Posterior cingulate gyrus (tissue), 11 donors: ENCODE measurements at regions not wholly inside any gene's neighbourhood (a gene's known extent, or its start where the extent isn't known, plus 50 kb on each side); places are given as distances from the start of the nearest gene placed in this dataset.
"Not testable (repeated sequence)": the region's sequence is repeated elsewhere in the genome, so short reads cannot be mapped to it uniquely, and the experiment has no call there.

ENCODE experiments used
- DNase-seq, 10 donors: peaks; one replicate each; pipeline versions ENCODE4 v3.0.0 to v3.0.0-alpha.2; 2020 to 2021; ENCODE audit warnings: mixed read lengths in 3 of 10
- intact Hi-C: fragments of 100-400 bp; cut with DNase I; formaldehyde crosslinking; loops from one replicate; pipeline ENCODE4 v1.15.1; 2023

DNA sequence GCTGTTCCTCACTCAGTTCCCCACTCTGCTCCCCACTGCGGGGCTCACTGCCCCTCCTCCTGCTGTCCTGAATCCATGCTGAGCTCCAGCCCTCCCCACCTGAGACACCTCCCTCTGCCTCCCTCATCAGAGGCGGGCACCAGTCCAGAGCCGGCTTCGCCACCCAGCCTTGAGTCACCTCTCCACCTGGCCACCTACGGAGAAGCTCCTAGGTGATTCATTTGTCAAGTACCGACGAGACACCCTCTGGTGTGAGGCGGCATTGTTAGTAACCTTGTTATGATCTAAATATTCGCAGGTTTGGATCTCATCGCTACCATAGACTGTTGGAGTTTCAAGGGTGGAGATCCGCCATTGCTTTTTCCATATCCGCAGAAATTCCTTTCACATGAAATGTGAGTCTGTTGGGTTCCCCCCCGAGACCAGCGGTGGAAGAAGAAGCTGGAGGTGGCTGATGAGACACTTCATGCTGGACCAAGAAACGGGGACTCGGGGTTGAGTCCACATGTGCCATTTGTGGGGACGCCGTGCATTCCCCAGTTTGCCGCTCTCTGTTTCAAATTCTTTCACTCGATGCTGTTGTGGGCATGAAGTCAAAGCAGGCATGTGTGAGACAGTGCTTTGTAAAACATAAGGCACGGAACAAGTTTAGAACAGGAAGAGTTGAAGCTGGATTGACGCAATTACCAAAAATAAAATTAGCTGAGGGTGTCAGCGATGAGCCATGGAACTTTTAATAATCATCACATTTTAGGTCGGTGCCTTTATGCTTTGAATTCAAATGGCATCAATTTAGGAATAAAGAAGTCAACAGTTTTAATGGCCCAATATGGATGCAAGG lies 259.8 kb upstream of the HDAC4 start:
- peak in 1 of 10 donors; percentile 77 for DNase-seq

DNA sequence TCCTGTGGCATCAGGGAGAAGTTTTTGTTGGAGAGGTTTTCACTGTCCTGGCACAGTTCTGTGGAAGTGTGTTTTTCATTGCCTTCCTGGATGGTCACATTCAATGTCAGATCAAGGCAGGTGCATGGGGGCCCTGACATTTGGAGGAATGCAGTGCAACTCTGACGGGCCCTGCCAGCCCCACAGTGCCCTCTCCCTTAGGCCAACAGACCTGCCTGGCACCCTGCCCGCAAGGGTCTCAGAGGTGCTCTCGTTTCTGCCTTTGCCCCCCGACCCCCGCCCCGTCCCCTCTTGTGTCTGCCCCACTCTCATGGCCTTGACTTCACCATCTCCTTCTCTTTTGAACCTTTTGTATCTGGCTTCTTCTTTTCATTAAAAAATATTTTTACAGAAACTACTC lies 257.2 kb upstream of the HDAC4 start:
- peak in 2 of 10 donors; percentile 30 to 68 for DNase-seq
- intact Hi-C loops, result no loop called here

More for the DNA sequence above, 259.8 kb upstream of the HDAC4 start:
- intact Hi-C loops, result no loop called here

DNA sequence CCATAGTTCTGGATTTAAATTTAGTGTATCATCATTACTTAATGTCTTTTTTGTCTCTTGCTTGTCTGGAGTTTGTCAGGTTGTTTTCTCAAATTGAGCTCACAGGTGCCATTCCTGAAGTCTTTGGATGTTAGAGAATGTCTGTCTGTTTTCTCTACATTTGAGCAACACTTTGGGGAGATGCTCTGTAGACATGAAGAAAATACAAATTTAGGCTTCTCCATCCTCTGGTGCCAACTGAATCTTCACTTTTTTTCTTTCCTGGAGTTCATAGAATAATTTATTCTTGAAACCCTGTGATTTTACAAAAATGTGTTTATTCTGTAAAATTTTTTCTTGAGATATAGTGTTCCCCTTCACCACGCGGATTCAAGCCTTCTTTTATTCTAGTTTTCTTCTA lies 256.4 kb upstream of the HDAC4 start:
- DNase-seq, result no peak
- intact Hi-C loops, result no loop called here

DNA sequence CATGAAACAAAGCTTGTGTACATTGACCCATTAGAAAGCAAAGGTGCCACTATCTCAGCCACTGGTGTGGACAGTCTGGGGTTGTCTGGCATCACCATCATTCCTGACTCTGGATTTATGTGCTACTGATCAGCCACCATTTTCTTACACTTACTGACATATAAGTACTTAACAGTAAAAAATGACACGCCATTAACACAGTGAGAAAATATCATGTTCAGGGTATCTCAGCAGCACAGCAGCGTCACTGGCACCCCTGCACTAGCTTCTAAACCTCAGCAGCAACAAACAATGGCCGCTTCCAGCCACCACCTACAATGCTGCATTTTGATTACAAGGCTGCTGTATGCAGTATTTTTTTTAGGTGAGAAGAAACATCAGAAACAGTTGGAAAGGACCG lies 253.4 kb upstream of the HDAC4 start:
- DNase-seq, result no peak
- intact Hi-C loops, result no loop called here

DNA sequence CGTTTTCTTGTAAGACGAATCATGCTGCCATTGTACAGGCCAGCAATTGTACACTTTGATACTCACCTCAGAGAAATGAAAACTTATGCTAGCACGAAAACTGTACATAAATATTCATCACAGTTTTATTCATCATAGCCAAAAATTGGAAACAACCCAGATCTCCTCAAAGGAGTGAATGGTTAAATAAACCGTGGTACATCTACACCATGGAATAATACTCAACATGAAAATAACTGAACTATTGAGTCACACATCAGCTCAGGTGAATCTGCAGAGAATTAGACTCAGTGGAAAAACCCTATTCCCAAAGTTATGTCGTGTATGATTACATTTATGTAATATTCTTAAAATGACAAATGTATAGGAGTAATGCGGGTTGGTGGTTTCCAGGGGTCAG lies 251.0 kb upstream of the HDAC4 start:
- intact Hi-C loops, result no loop called here
- no peak for DNase-seq

DNA sequence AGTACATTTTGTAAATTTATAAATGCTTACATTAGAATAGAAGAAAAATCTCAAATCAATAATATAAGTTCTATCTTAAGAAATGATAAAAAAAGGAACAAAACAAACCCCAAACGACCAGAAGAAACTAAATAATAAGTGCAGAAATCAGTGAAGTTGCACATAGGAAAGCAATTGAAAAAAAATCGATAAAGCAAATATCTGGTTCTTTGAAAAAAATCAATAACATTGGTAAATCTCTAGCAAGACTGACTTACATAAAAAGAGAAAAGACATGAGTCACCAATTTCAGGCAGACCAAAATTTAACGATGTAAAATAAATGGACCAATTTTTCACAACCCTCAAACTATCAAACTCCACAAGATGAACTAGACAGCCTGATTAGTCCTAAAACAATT lies 249.9 kb upstream of the HDAC4 start:
- no peak for DNase-seq
- intact Hi-C loops, result no loop called here

DNA sequence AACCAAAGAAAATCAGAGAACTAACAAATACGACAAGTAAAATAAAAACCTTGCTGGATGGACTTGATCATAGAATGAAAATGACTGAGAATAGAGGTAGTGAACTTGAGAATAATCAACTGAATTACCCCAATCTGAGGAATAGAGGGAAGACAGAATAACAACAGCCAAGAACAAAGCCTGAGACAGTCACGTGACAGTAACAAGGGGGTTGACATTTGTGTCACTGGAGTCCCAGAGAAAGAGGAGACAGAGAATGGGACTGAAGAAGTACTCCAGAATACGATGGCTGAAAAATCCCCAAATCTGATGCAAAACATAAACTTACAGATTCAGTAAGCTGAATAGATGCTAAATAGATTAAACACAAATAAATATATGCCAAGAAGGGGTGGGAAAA lies 248.5 kb upstream of the HDAC4 start:
- DNase-seq, result no peak
- intact Hi-C loops, result no loop called here

DNA sequence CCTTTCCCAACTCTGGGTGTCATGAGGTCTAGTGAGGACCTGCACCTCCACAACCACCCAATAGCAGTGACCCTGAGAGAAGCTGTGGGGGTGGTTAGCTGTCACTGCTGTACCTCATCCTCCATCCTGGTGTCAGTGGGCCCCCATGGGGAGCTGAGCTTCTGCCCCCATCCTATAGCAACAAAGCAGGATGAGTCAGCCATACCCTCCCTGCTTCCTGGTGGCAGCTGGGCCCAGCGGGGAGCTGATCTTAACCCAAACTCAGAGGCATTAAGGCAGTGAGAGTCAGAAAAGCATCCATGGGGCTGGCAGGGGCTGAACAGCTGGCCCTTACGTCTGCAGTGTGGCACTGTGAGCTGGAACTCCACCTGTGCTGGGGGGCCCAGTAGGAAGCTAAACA lies 247.8 kb upstream of the HDAC4 start:
- intact Hi-C loops, result no loop called here
- DNase-seq, result peak in 1 of 10 donors; percentile 43

DNA sequence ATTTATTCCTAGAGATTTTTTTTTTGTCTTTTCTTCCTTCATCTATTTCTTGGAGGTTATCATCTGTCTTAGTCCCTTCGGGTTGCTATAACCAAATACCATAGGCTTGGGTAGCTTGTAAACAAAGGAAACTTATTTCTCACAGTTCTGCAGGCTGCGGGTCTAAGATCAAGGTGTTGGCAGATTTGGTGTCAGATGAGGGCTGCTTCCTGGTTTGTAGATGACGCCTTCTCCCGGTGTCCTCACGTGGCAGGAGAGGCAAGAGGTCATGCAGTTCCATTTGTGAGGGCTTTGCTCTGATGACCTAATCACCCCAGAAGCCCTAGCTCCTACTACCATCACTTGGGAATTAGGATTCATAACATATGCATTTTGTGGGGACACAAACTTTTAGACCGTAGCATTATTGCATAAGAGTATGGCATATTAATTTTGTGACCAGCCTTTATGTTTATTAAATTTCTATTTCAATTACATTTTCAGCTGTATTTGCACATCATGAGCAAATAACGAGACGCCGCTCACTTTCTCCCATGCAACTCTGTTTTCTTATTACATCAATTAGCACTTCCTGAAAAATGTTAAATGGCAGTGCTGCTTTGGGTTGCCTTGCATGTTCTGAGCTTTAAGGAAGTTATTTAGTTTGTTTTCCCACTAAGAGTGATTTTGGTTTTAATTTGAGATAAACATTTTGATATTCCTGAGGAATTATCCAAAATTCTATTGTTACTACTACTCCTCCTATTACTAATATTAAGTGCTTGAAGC lies 246.4 kb upstream of the HDAC4 start:
- intact Hi-C loops, result no loop called here
- no peak for DNase-seq

DNA sequence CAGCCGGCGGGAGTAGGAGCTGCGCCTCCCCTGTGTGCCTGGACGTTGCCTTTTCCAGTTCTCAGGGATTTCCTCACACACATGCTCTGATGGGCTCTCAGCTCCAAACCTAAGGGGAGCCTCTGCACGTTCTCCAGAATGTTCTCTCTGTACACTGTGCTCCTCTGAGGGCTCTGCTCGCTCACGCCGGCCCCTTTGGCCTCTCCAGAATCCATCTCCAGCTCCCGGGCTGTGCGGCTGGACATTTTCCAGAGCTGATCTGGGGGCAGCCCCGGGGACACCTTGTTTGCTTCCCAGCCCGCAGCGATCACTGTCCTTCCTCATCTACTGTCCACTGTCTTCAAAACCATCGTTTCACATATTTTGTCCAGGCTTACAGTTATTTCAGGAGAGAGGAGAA lies 245.4 kb upstream of the HDAC4 start:
- peak in 1 of 10 donors; percentile 53 for DNase-seq
- intact Hi-C loops, result no loop called here

DNA sequence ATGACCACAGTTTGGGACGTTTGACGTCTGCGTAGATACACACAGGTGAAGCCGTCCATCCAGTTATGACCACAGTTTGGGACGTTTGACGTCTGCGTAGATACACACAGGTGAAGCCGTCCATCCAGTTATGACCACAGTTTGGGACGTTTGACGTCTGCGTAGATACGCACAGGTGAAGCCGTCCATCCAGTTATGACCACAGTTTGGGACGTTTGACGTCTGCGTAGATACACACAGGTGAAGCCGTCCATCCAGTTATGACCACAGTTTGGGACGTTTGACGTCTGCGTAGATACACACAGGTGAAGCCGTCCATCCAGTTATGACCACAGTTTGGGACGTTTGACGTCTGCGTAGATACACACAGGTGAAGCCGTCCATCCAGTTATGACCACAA lies 243.8 kb upstream of the HDAC4 start:
- DNase-seq, intact Hi-C loops: not testable (repeated sequence)

DNA sequence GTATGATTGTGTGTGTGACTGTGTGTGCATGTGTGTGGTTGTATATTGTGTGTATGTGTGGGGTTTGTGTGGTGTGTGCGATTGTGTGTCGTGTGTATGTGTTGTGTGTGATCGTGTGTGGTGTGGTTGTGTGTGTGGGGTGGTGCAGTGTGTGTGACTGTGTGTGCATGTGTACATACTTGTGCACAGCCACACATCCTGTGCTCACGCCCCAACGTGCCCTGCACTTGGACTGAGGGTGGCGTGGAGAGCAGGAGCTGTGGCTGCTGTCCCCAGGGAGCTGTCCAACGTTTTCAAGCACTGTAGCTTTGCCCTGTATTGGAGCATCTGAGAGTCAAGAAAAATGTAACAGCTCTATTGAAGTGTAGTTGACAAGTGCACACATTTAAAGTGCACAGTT lies 243.2 kb upstream of the HDAC4 start:
- DNase-seq, result no peak
- intact Hi-C loops, result no loop called here

DNA sequence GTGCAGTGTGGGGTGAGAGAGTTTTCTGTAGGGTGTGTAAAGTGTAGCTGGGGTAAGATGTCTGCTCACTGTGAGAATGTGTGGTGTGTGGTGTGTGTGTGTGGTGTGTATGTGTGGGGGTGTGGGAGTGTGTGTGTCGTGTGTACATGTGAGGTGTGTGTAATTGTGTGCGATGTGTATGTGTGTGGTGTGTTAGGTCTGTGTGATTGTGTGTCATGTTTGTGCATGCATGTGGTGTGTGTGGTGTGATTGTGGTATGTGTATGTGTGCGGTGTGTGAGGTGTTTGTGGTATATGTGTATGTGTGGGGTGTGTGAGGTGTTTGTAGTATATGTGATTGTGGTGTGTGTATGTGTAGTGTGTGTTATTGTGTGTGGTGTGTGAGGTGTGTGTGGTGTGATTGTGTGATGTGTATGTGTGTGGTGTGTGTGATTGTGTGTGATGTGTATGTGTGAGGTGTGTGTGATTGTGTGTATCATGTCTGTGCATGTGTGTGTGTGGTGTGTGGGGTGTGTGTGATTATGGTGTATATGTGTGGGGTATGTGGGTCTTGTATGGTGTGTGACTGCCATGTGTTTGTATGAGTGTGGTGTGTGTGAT lies 241.7 kb upstream of the HDAC4 start:
- DNase-seq, result no peak
- intact Hi-C loops, result no loop called here

DNA sequence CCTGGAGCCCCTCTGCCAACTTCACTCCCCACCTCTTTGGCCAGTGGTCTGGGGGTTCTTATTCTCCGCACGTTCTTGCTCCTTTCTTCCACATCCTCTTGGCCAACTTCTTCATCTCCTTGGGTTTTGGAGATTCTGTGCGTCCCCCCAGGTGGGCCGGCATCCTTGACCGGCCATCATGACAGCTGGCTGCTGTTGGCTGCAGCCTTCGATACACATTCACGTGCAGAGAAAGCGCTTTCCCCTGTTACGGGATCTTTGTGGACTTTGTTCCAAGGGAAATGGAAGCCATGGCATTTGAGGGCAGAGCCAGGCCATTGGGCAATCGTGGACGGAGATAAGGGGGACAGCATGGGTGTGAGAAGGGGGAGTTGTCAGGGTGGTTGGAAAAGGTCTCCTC lies 241.1 kb upstream of the HDAC4 start:
- intact Hi-C loops, DNase-seq: not testable (repeated sequence)

DNA sequence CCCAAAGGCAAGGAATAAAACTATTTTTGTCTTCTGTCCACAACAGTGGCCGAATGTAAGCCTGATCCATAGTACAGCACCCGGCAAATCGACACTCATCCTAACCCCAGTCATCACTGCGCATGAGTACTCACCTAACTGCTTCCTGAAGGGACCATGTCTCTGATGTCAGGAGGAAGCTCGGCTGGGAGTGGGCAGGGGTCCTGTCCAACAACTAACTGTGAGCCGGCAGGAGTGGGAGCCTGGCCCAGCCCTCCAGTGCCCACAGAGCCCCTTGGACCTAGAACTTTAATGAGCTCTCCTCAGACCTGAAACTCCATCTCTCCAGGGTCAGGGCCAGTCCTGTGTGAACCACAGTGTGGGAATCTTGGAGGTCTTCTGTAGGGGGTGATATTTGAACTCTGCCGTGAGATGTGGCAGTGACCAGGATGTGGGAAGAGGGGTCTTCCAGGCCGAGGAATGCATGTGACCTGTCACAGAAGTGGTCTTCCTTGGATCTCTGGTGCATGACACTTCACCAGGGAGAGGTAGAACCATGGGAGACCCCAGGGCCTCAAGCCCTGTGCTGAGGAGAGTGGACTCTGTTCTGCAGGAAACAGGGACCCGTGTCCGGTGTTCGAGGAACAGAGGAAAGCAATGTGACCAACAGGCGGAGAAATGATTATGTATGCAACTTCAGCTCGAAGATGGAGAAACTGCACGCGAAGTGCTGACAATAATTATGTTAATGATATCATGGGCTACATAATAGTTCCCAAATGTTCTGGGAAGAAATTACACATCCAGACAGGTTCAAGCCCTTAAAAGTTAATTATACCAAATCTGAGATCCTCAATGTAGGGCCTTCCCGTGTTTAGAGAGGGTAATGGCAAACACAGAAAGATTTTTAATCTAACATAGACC lies 240.1 kb upstream of the HDAC4 start:
- intact Hi-C loops, result no loop called here
- no peak for DNase-seq

DNA sequence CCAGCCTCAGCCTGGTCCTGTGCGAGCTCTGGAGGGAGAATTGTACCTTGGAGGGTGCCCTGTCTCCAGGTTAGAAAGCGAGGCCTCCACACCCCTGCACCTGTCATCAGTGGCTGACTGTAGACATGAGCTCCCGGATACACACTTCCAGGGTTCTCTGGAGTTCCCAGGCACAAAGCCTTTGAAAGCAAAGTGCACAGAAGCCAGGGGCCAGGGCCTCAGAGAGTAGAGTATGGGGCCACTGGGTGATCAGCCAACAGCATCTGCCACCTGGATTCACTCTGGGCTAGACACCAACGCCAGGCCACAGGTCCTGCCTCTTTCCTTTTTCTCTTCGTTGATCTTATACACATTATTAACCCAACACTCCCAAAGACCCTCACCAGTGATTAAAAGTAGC lies 239.4 kb upstream of the HDAC4 start:
- no peak for DNase-seq
- intact Hi-C loops, result no loop called here

DNA sequence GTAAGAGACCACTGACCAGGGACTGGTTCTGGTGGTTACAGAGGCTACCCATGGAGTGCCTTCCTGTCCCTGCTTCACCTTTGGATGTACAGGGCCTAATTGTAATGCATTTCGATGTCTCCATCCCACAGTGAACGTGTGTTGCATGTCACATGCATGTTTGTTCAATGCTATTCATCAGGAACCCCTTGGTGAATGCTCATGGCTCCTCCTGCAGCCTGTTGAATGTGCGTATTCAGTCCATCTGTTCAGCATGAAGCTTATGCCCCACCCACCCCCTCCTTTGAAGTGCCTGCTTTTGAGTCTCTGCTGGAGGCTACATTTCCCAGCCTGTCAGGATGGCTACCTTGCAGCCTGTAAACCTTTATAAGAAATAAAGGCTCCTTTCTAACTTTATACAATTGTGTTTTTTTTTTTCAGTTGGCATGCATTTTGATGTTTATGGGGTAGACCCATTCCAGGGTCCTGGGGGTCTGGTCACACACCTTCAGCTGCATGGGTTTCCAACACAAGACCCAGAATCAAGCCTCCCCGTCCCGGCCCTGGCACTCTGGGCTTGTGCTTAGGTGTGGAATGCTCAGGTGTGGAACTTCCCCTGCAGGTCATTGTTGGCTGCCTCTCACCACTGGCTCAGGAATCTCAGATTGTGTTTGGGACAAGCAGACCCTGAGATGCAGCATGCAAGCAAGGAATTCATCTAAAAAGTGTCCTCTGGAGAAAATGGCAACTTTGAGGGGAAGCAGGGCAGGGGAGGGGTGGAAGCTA lies 238.8 kb upstream of the HDAC4 start:
- no peak for DNase-seq
- intact Hi-C loops, result no loop called here

DNA sequence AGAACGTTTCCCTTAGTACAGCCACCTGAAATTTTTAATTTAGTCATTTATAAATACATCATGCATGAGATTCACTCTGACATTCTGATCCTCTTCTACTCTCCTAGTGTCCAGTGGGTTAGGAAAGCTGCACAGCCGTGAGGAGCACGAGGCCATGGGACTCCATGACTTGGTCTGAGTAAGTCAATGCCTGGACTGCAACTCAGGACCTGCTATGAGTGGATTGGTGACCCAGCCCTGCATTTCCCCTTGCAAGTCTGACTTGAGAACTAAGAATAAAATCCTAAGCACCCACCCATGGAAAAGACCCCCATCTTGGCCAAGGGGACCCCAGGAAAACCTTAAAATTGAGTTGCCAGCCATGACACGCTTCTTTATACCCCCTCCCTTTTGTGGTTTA lies 237.6 kb upstream of the HDAC4 start:
- intact Hi-C loops, result no loop called here
- no peak for DNase-seq

DNA sequence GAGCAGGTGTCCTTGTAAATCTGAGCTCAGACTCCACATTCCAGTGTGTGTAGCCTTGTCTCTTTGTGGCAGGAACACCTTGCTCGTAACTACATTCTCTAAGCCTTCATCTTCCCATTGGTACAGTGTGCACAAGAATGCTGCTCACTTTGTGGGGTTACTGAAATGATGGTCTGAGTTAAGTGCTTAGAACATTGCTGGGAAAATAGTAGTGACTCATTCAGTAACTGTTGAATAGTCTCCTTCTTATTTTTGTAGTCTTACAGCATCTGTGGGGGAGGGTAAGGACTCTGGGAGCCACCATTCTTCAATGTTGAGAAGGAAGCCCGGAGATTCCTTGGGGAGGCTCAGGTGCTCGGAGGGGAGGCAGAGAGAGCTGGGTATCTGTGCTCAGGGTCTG lies 236.0 kb upstream of the HDAC4 start:
- intact Hi-C loops, result no loop called here
- DNase-seq, result no peak

DNA sequence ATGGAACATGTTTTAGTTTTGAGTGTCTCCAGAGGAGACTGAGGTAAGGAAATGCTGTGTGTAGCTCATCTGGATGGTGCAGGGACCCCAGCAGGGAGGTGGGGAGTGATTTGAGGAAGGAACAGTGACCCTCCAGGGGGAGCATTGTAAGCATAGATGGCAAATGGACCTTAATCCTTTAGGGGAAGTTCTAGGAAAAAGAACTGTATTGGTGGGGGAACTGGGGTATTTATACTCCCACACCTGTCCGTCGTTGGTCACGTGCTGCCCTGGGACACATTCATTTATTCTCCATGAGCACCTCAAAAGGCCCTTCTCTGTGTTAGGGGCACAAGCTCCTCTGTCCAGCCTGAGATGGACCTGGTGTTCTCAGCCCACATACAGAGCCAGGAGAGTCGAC lies 233.9 kb upstream of the HDAC4 start:
- intact Hi-C loops, result no loop called here
- no peak for DNase-seq
